OCI-LY7 (cell line): ENCODE measurements at regions not wholly inside any gene's neighbourhood (a gene's known extent, or its start where the extent isn't known, plus 50 kb on each side); places are given as distances from the start of the nearest gene placed in this dataset.

Experiments used
- CTCF ChIP-seq: fragments of 200-600 bp; sonication (generic); conservative IDR thresholded peaks from 2 replicates; pipeline ENCODE4 v1.5.1; 2014; ENCODE audit warnings: mild to moderate bottlenecking, antibody characterized with exemption, low read length, moderate library complexity, mixed read lengths
- EZH2phosphoT487 ChIP-seq: fragments of 200-600 bp; sonication (generic); IDR thresholded peaks from 2 replicates; pipeline ENCODE4 v1.6.1; 2018; ENCODE audit warnings: low read depth, borderline replicate concordance, mild to moderate bottlenecking, mixed run types, antibody characterized with exemption, low read length, moderate library complexity, mixed read lengths

GRCh38 chr7:34222722-34223121 is 317.4 kb downstream of the BMPER start:
- no peak for TF ChIP-seq CTCF
- TF ChIP-seq EZH2phosphoT487 = no peak
